SU-DHL-6 (cell line): ENCODE measurements at regions not wholly inside any gene's neighbourhood (a gene's known extent, or its start where the extent isn't known, plus 50 kb on each side); places are given as distances from the start of the nearest gene placed in this dataset.

Source experiments
- H2AFZ ChIP-seq: fragments of 200-600 bp; sonication (generic); 2 replicates; pipeline ENCODE4 v1.6.1; 2014; ENCODE audit warnings: low read depth, mild to moderate bottlenecking, moderate library complexity, mixed read lengths, antibody characterized with exemption, low read length; ENCODE audit not compliant: severe bottlenecking
- H3F3A ChIP-seq: fragments of 200-600 bp; shearing (Covaris generic); 2 replicates; pipeline ENCODE4 v1.6.0; 2016; ENCODE audit warnings: antibody characterized with exemption, mild to moderate bottlenecking; ENCODE audit not compliant: insufficient read depth
- H3K27ac ChIP-seq: fragments of 200-600 bp; sonication (generic); 2 replicates; pipeline ENCODE4 v1.5.1; 2016; ENCODE audit warnings: low read depth, mild to moderate bottlenecking, low read length, moderate library complexity, mixed read lengths
- H3K27me3 ChIP-seq: fragments of 200-600 bp; sonication (generic), shearing (Covaris generic); 2 replicates; pipeline ENCODE4 v1.6.0; 2014; ENCODE audit warnings: mild to moderate bottlenecking, low read length
- H3K36me3 ChIP-seq: fragments of 200-600 bp; sonication (generic); 2 replicates; pipeline ENCODE4 v1.6.1; 2014; ENCODE audit warnings: mild to moderate bottlenecking, low read length, mixed read lengths
- H3K4me2 ChIP-seq: fragments of 300-600, 200-600 bp; shearing (Covaris generic), sonication (generic); 2 replicates; pipeline ENCODE4 v1.6.0; 2014; ENCODE audit warnings: low read length, low read depth, mild to moderate bottlenecking; ENCODE audit not compliant: poor library complexity, severe bottlenecking
- H3K4me3 ChIP-seq: fragments of 200-600 bp; sonication (generic); 2 replicates; pipeline ENCODE4 v1.5.1; 2014; ENCODE audit warnings: antibody characterized with exemption, low read length, mild to moderate bottlenecking, mixed read lengths; ENCODE audit not compliant: insufficient read depth, poor library complexity, severe bottlenecking
- H3K79me2 ChIP-seq: fragments of 200-600 bp; sonication (generic); 2 replicates; pipeline ENCODE4 v1.6.1; 2014; ENCODE audit warnings: mild to moderate bottlenecking, low read length, moderate library complexity; ENCODE audit not compliant: insufficient read depth
- H3K9ac ChIP-seq: fragments of 200-600 bp; sonication (generic); 2 replicates; pipeline ENCODE4 v1.7.0; 2014; ENCODE audit warnings: mild to moderate bottlenecking, low read length
- H3K9me2 ChIP-seq: fragments of 200-600 bp; sonication (generic); replicated peaks from 2 replicates; pipeline ENCODE4 v1.6.1; 2014; ENCODE audit warnings: low read length; ENCODE audit not compliant: insufficient read depth
- H3K9me3 ChIP-seq: fragments of 200-600 bp; sonication (generic); 2 replicates; pipeline ENCODE4 v1.6.1; 2014; ENCODE audit warnings: low read length, mixed read lengths; ENCODE audit not compliant: insufficient read depth
- H4K20me1 ChIP-seq: fragments of 200-600 bp; sonication (generic); 2 replicates; pipeline ENCODE4 v1.6.1; 2014; ENCODE audit warnings: low read depth, mild to moderate bottlenecking, antibody characterized with exemption, low read length, moderate library complexity, mixed read lengths
- CTCF ChIP-seq: fragments of 200-600 bp; sonication (generic); IDR thresholded peaks from one replicate; pipeline ENCODE4 v1.5.1; 2017; ENCODE audit warnings: antibody characterized with exemption, mild to moderate bottlenecking, low read length, moderate library complexity; ENCODE audit not compliant: insufficient read depth, poor library complexity, severe bottlenecking
- EZH2phosphoT487 ChIP-seq: fragments of 200-600 bp; sonication (generic), shearing (Covaris generic); conservative IDR thresholded peaks from 2 replicates; pipeline ENCODE4 v1.6.1; 2018; ENCODE audit warnings: mild to moderate bottlenecking, antibody characterized with exemption, low read length, moderate library complexity, mixed read lengths

GRCh38 chr10:62654966-62655336, 149.6 kb upstream of the ADO start:
- no peaks in the 10 kb centered on the region for H3K9me2 ChIP-seq
- no peak overlapping the region for H2AFZ ChIP-seq
- no peak overlapping the region for H3K27ac ChIP-seq
- no peaks in the 10 kb centered on the region for H3K79me2 ChIP-seq
- peaks cover 6% of the 10 kb centered on the region; the same call in 1 of the 2 replicates for H3K9me3 ChIP-seq
- no peaks in the 10 kb centered on the region for H4K20me1 ChIP-seq
- 0 out of 2 replicates have a peak, but pooled peaks cover 6% of the 10 kb centered on the region for H3F3A ChIP-seq
- H3K9ac ChIP-seq, result no peak overlapping the region
- TF ChIP-seq EZH2phosphoT487 (no peak), CTCF (no peak)
- no peaks in the 10 kb centered on the region for H3K36me3 ChIP-seq
- H3K27me3 ChIP-seq, result no peaks in the 10 kb centered on the region
- no peak overlapping the region for H3K4me3 ChIP-seq
- no peak overlapping the region for H3K4me2 ChIP-seq

GRCh38 chr10:62655337-62655994, 149.1 kb upstream of the ADO start:
- no peaks in the 10 kb centered on the region for H3K79me2 ChIP-seq
- H3K27ac ChIP-seq, result no peak overlapping the region
- H3K9me2 ChIP-seq, result no peaks in the 10 kb centered on the region
- H3K36me3 ChIP-seq, result no peaks in the 10 kb centered on the region
- H2AFZ ChIP-seq, result no peak overlapping the region
- 0 out of 2 replicates have a peak, but pooled peaks cover 6% of the 10 kb centered on the region for H3F3A ChIP-seq
- peaks cover 6% of the 10 kb centered on the region; the same call in 1 of the 2 replicates for H3K9me3 ChIP-seq
- H3K27me3 ChIP-seq, result no peaks in the 10 kb centered on the region
- no peak for TF ChIP-seq CTCF
- TF ChIP-seq EZH2phosphoT487, result no peak
- H3K4me2 ChIP-seq, result no peak overlapping the region
- no peaks in the 10 kb centered on the region for H4K20me1 ChIP-seq
- no peak overlapping the region for H3K9ac ChIP-seq
- H3K4me3 ChIP-seq, result no peak overlapping the region

GRCh38 chr10:62657244-62657835, 147.2 kb upstream of the ADO start:
- peaks cover 6% of the 10 kb centered on the region; the same call in 1 of the 2 replicates for H3K9me3 ChIP-seq
- H3K4me3 ChIP-seq, result no peak overlapping the region

More at GRCh38 chr10:62657244-62657835, 147.2 kb upstream of the ADO start:
- Histone ChIP-seq H3K27ac (no peak overlapping the region), H3K36me3 (no peaks in the 10 kb centered on the region), H3K4me2 (no peak overlapping the region), H4K20me1 (no peaks in the 10 kb centered on the region), H2AFZ (no peak overlapping the region), H3K79me2 (no peaks in the 10 kb centered on the region), H3K27me3 (no peaks in the 10 kb centered on the region), H3F3A (0 out of 2 replicates have a peak, but pooled peaks cover 6% of the 10 kb centered on the region), H3K9me2 (no peaks in the 10 kb centered on the region), H3K9ac (no peak overlapping the region)
- TF ChIP-seq CTCF (no peak), EZH2phosphoT487 (no peak)
